ENCODE measurements at regions not wholly inside any gene's neighbourhood (a gene's known extent, or its start where the extent isn't known, plus 50 kb on each side); places are given as distances from the start of the nearest gene placed in this dataset.

DNA sequence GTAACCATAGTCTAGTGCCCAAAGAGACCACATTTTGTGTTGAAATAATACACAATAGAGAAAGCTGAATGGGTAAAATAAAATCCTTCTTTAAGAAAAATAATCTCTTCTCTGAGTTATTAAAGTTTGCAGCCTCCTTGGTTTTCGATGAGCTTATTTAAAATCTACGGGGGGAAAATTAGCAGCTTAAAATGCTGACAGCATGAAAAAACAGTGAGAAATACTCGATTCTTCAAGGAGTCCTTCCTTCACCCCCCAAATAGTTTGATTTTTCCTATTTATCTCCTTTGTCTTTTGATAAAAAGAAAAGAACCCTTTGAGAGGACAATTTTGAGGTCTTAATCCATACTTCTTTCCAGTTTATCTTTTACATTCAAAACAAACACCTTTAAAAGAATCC, 394.0 kb upstream of the B3GALT2 start:
- BruUV-seq (replicated peaks) = no TSS peak
- CTCF ChIA-PET (ENCODE audit: unreplicated experiment) = no interaction called here

DNA sequence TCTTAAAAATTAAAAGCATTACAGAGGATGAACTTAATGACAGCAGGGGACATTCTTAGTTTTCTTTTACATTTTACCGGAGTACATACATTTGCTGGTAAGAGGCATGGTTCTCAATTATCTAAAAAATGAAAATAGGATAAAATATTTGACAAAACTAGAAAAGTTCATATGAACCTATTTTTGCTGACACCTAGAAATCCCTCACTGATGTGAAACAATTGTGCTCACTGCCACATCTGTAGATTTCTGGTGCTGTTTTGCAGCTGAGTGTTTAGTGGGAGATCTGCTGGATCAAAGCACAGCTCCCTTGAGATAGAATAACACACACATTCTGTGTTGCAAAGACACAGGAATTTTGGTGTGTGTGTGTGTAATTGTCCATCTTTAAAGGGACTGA, 392.9 kb upstream of the B3GALT2 start:
- Histone ChIP-seq H3K4me1 (ENCODE audit: insufficient read depth, low read length, poor library complexity, severe bottlenecking) (no peaks in the 10 kb centered on the region), H3K4me3 (ENCODE audit: low read depth, low read length, poor library complexity, severe bottlenecking) (no peak overlapping the region), H3K36me3 (ENCODE audit: insufficient read depth, low read length) (no peaks in the 10 kb centered on the region), H2AFZ (ENCODE audit: low read length) (no peak overlapping the region), H3K27ac (ENCODE audit: low read depth, low read length, poor library complexity, severe bottlenecking) (no peak overlapping the region), H3K9me2 (ENCODE audit: insufficient read depth, low read length) (no peaks in the 10 kb centered on the region), H4K20me1 (ENCODE audit: insufficient read depth, low read length) (no peaks in the 10 kb centered on the region), H3K9me3 (ENCODE audit: low read length) (0 out of 2 replicates have a peak, but pooled peaks cover 12% of the 10 kb centered on the region), H3K4me2 (ENCODE audit: low read length) (no peak overlapping the region), H3K79me2 (ENCODE audit: insufficient read depth, low read depth, low read length) (no peaks in the 10 kb centered on the region)
- ChIA-PET POLR2A (interaction anchor here (1.0 kb wide), 1 partner anchor 20 kb away, joined by 3 read pairs; no protein-coding TSS in a partner anchor), CTCF (ENCODE audit: unreplicated experiment) (no interaction called here)
- no peak for DNase-seq (ENCODE audit: low spot score)
- TF ChIP-seq EZH2phosphoT487 (IDR thresholded peaks at IDR 0.05; ENCODE audit: borderline replicate concordance, low read depth, low read length) = no peak
- TF ChIP-seq, protein P1, sequence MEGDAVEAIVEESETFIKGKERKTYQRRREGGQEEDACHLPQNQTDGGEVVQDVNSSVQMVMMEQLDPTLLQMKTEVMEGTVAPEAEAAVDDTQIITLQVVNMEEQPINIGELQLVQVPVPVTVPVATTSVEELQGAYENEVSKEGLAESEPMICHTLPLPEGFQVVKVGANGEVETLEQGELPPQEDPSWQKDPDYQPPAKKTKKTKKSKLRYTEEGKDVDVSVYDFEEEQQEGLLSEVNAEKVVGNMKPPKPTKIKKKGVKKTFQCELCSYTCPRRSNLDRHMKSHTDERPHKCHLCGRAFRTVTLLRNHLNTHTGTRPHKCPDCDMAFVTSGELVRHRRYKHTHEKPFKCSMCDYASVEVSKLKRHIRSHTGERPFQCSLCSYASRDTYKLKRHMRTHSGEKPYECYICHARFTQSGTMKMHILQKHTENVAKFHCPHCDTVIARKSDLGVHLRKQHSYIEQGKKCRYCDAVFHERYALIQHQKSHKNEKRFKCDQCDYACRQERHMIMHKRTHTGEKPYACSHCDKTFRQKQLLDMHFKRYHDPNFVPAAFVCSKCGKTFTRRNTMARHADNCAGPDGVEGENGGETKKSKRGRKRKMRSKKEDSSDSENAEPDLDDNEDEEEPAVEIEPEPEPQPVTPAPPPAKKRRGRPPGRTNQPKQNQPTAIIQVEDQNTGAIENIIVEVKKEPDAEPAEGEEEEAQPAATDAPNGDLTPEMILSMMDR (conservative IDR thresholded peaks at IDR 0.05; ENCODE audit: low read length) = no peak
- intact Hi-C loops (cut with micrococcal nuclease; ENCODE audit: unreplicated experiment) = no loop called here
- no TSS peak for BruUV-seq (replicated peaks)

More for the DNA sequence above, 394.0 kb upstream of the B3GALT2 start:
- H3K4me1 ChIP-seq (ENCODE audit: insufficient read depth, low read length, poor library complexity, severe bottlenecking) = no peaks in the 10 kb centered on the region
- 0 out of 2 replicates have a peak, but pooled peaks cover 12% of the 10 kb centered on the region for H3K9me3 ChIP-seq (ENCODE audit: low read length)
- H2AFZ ChIP-seq (ENCODE audit: low read length) = no peak overlapping the region
- no peak overlapping the region for H3K4me2 ChIP-seq (ENCODE audit: low read length)
- H3K36me3 ChIP-seq (ENCODE audit: insufficient read depth, low read length) = no peaks in the 10 kb centered on the region
- DNase-seq (ENCODE audit: low spot score) = no peak
- no peak for TF ChIP-seq EZH2phosphoT487 (IDR thresholded peaks at IDR 0.05; ENCODE audit: borderline replicate concordance, low read depth, low read length)
- H3K79me2 ChIP-seq (ENCODE audit: insufficient read depth, low read depth, low read length) = no peaks in the 10 kb centered on the region
- no peak overlapping the region for H3K4me3 ChIP-seq (ENCODE audit: low read depth, low read length, poor library complexity, severe bottlenecking)
- intact Hi-C loops (cut with micrococcal nuclease; ENCODE audit: unreplicated experiment) = no loop called here
- H3K27ac ChIP-seq (ENCODE audit: low read depth, low read length, poor library complexity, severe bottlenecking) = no peak overlapping the region
- H4K20me1 ChIP-seq (ENCODE audit: insufficient read depth, low read length) = no peaks in the 10 kb centered on the region
- H3K9me2 ChIP-seq (ENCODE audit: insufficient read depth, low read length) = no peaks in the 10 kb centered on the region
- POLR2A ChIA-PET = interaction anchor here (0.6 to 0.9 kb wide), 5 partner anchors 18 to 249 kb away, joined by 3 to 4 read pairs (median 3); no protein-coding TSS in a partner anchor

DNA sequence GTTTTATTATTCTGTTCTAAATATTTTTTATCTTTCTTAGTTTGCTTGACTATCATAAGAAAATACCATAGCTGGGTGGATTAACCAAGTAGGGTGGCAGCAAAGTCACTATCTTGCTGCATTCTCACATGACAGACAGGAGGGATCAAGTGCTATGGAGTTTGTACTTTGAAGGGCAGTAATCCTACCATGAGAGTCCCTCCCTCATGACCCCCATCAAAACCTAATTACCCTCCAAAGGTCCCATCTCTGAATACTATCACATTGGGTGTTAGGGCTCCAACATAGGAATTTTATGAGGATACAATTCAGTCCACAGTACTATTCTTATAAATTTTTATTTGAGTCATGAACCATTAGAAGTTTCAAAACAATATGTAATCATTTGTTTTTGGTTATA, 388.5 kb upstream of the B3GALT2 start:
- Histone ChIP-seq H4K20me1 (ENCODE audit: insufficient read depth, low read length) (no peaks in the 10 kb centered on the region), H3K36me3 (ENCODE audit: insufficient read depth, low read length) (no peaks in the 10 kb centered on the region), H3K4me2 (ENCODE audit: low read length) (no peak overlapping the region), H2AFZ (ENCODE audit: low read length) (no peak overlapping the region), H3K79me2 (ENCODE audit: insufficient read depth, low read depth, low read length) (no peaks in the 10 kb centered on the region), H3K4me1 (ENCODE audit: insufficient read depth, low read length, poor library complexity, severe bottlenecking) (no peaks in the 10 kb centered on the region), H3K27ac (ENCODE audit: low read depth, low read length, poor library complexity, severe bottlenecking) (no peak overlapping the region), H3K4me3 (ENCODE audit: low read depth, low read length, poor library complexity, severe bottlenecking) (no peak overlapping the region), H3K9me2 (ENCODE audit: insufficient read depth, low read length) (no peaks in the 10 kb centered on the region), H3K9me3 (ENCODE audit: low read length) (no peaks in the 10 kb centered on the region)
- POLR2A ChIA-PET = interaction anchor here (0.7 to 1.0 kb wide), 5 partner anchors 10 to 62 kb away, joined by 3 to 4 read pairs (median 3); no protein-coding TSS in a partner anchor
- no peak for TF ChIP-seq EZH2phosphoT487 (IDR thresholded peaks at IDR 0.05; ENCODE audit: borderline replicate concordance, low read depth, low read length)
- TF ChIP-seq, protein P1 (conservative IDR thresholded peaks at IDR 0.05; ENCODE audit: low read length) = no peak
- DNase-seq (ENCODE audit: low spot score) = no peak
- CTCF ChIA-PET (ENCODE audit: unreplicated experiment) = no interaction called here
- no TSS peak for BruUV-seq (replicated peaks)
- intact Hi-C loops (cut with micrococcal nuclease; ENCODE audit: unreplicated experiment) = no loop called here
